ENCODE measurements at regions not wholly inside any gene's neighbourhood (a gene's known extent, or its start where the extent isn't known, plus 50 kb on each side); places are given as distances from the start of the nearest gene placed in this dataset.

GRCh38 chr6:93785694-93786030 is 366.3 kb upstream of the EPHA7 start:
- POLR2A ChIA-PET: no interaction called here
- Histone ChIP-seq H3K27me3 (ENCODE audit: control insufficient read depth in 2 of 2, insufficient read depth in 2 of 2, low read length in 2 of 2) (no peaks in the 10 kb centered on the region), H3K79me2 (ENCODE audit: control insufficient read depth, insufficient read depth, low read length) (no peaks in the 10 kb centered on the region), H3K4me3 (replicated peaks in 1 of 3; ENCODE audit: insufficient read depth in 1 of 3, low read depth in 1 of 3, low read length in 3 of 3) (no peak overlapping the region), H3K4me1 (ENCODE audit: control insufficient read depth, extremely low read depth, insufficient read depth, low read length) (peaks cover 3% of the 10 kb centered on the region), H3K9ac (replicated peaks; ENCODE audit: extremely low read depth, insufficient read depth, low read length) (no peak overlapping the region), H3K4me2 (ENCODE audit: insufficient read depth, low read length) (peak overlapping the region; percentile 19), H4K20me1 (replicated peaks; ENCODE audit: control insufficient read depth, extremely low read depth, insufficient read depth, low read length) (no peaks in the 10 kb centered on the region), H2AFZ (ENCODE audit: low read depth, low read length) (peak overlapping the region; percentile 52), H3K9me1 (replicated peaks; ENCODE audit: control insufficient read depth, extremely low read depth, insufficient read depth, low read length) (no peaks in the 10 kb centered on the region), H3K27ac (ENCODE audit: insufficient read depth, low read depth, low read length) (no peak overlapping the region), H3K36me3 (ENCODE audit: control insufficient read depth in 2 of 2, extremely low read depth in 1 of 2, insufficient read depth in 2 of 2, low read length in 2 of 2) (no peaks in the 10 kb centered on the region), H3K9me3 (replicated peaks; ENCODE audit: control insufficient read depth, insufficient read depth, low read length) (no peaks in the 10 kb centered on the region)
- CTCF ChIA-PET: no interaction called here
- FAIRE-seq: no peak
- TF ChIP-seq MAX (IDR thresholded peaks at IDR 0.05; ENCODE audit: insufficient read depth, insufficient read length): no peak
- no peak for TF ChIP-seq GATA2 (IDR thresholded peaks at IDR 0.05; ENCODE audit: insufficient read depth, insufficient read length, low read depth, low read length)
- no peak for TF ChIP-seq POLR2A (IDR thresholded peaks at IDR 0.05; ENCODE audit: low read depth, low read length)
- TF ChIP-seq EZH2 (IDR thresholded peaks at IDR 0.05; ENCODE audit: borderline replicate concordance, low read depth, low read length, severe bottlenecking): no peak
- TF ChIP-seq CTCF (IDR thresholded peaks at IDR 0.05; ENCODE audit: extremely low read depth in 1 of 2, insufficient read depth in 1 of 2, low read depth in 1 of 2, low read length in 2 of 2): no peak
- no peak for TF ChIP-seq FOS (IDR thresholded peaks at IDR 0.05; ENCODE audit: borderline replicate concordance, insufficient read depth, low read length)
- no peak for TF ChIP-seq MYC (IDR thresholded peaks at IDR 0.05; ENCODE audit: low read depth, low read length)
- TF ChIP-seq JUN (IDR thresholded peaks at IDR 0.05; ENCODE audit: borderline replicate concordance, insufficient read depth, insufficient read length, low read depth): no peak
- no peak for TF ChIP-seq POLR2AphosphoS5 (IDR thresholded peaks at IDR 0.05; ENCODE audit: insufficient read depth, low read depth, low read length)
- no peak for DNase-seq (ENCODE audit: low read depth, low spot score)
- no TSS peak for BruUV-seq (replicated peaks)
- intact Hi-C loops (cut with micrococcal nuclease): loop anchor here (5.0 kb wide), 1 partner anchor 108 kb away; no protein-coding TSS in a partner anchor
- dilution Hi-C loops (cut with MboI; ENCODE audit: extremely low pct_ligation_motif_present, low sequenced_read_pairs): no loop called here
